GM23338 (cell line): ENCODE measurements at regions not wholly inside any gene's neighbourhood (a gene's known extent, or its start where the extent isn't known, plus 50 kb on each side); places are given as distances from the start of the nearest gene placed in this dataset.

Experiments
- ATAC-seq: fragments of 200-7000 bp; cut with Tn5 transposase; 3 replicates; pipeline ENCODE4 v1.9.1; 2020
- DNase-seq: peaks from one replicate; pipeline ENCODE4 v3.0.0-alpha.2; 2015; ENCODE audit warnings: low spot score
- H2AFZ ChIP-seq: fragments of 200-600 bp; sonication (generic); 2 replicates; pipeline ENCODE4 v1.8.0; 2016; ENCODE audit warnings: antibody characterized with exemption, mild to moderate bottlenecking, moderate library complexity
- H3F3A ChIP-seq: fragments of 200-600 bp; sonication (generic); replicated peaks from 2 replicates; pipeline ENCODE4 v1.8.0; 2017; ENCODE audit warnings: antibody characterized with exemption, mixed run types, low read depth
- H3K27ac ChIP-seq: fragments of 200-600 bp; sonication (generic); 2 replicates; pipeline ENCODE4 v1.6.1; 2016; ENCODE audit warnings: low read depth
- H3K27me3 ChIP-seq: fragments of 200-600 bp; sonication (generic); 2 replicates; pipeline ENCODE4 v1.8.0; 2016; ENCODE audit warnings: mild to moderate bottlenecking, mixed run types, moderate library complexity; ENCODE audit not compliant: insufficient read depth
- H3K36me3 ChIP-seq: fragments of 200-600 bp; sonication (generic); 2 replicates; pipeline ENCODE4 v1.8.0; 2016; ENCODE audit warnings: mild to moderate bottlenecking; ENCODE audit not compliant: insufficient read depth
- H3K4me1 ChIP-seq: fragments of 200-600 bp; sonication (generic); 2 replicates; pipeline ENCODE4 v1.8.0; 2016; ENCODE audit warnings: mild to moderate bottlenecking, moderate library complexity; ENCODE audit not compliant: insufficient read depth
- H3K4me2 ChIP-seq: fragments of 200-600 bp; sonication (generic); 2 replicates; pipeline ENCODE4 v1.7.1; 2017; ENCODE audit warnings: mixed run types
- H3K4me3 ChIP-seq: fragments of 200-600 bp; sonication (generic); 2 replicates; pipeline ENCODE4 v1.6.1; 2016; ENCODE audit warnings: mixed run types
- H3K79me2 ChIP-seq: fragments of 200-600 bp; sonication (generic); replicated peaks from 2 replicates; pipeline ENCODE4 v1.8.0; 2017; ENCODE audit warnings: mild to moderate bottlenecking; ENCODE audit not compliant: insufficient read depth
- H3K9me2 ChIP-seq: fragments of 200-600 bp; sonication (generic); 2 replicates; pipeline ENCODE4 v1.8.0; 2017; ENCODE audit not compliant: insufficient read depth
- H4K20me1 ChIP-seq: fragments of 200-600 bp; sonication (generic); replicated peaks from 2 replicates; pipeline ENCODE4 v1.8.0; 2017; ENCODE audit warnings: mild to moderate bottlenecking; ENCODE audit not compliant: insufficient read depth
- H3K27ac Mint-ChIP-seq: 2 replicates; pipeline ENCODE4 v1.8.0; 2020; ENCODE audit warnings: inconsistent platforms, mild to moderate bottlenecking, moderate library complexity, mixed read lengths
- H3K27me3 Mint-ChIP-seq: 3 replicates; pipeline ENCODE4 v1.8.0; 2022; ENCODE audit warnings: low read depth, mild to moderate bottlenecking, moderate library complexity, mixed read lengths, inconsistent platforms; ENCODE audit not compliant: insufficient read depth, poor library complexity
- H3K36me3 Mint-ChIP-seq: 3 replicates; pipeline ENCODE4 v1.8.0; 2021; ENCODE audit warnings: low read depth, mild to moderate bottlenecking, inconsistent platforms, moderate library complexity, mixed read lengths
- H3K4me1 Mint-ChIP-seq: 3 replicates; pipeline ENCODE4 v1.8.0; 2020; ENCODE audit warnings: mild to moderate bottlenecking, inconsistent platforms, mixed read lengths
- H3K4me3 Mint-ChIP-seq: 3 replicates; pipeline ENCODE4 v1.8.0; 2021; ENCODE audit warnings: moderate library complexity, mild to moderate bottlenecking, inconsistent platforms, mixed read lengths
- H3K9me3 Mint-ChIP-seq: 3 replicates; pipeline ENCODE4 v1.8.0; 2020; ENCODE audit warnings: moderate library complexity, mild to moderate bottlenecking, inconsistent platforms, mixed read lengths
- CREB1 ChIP-seq: fragments of 250-450 bp; sonication (Bioruptor Pico); IDR thresholded peaks from 2 replicates; pipeline ENCODE4 v1.5.0; 2020; ENCODE audit warnings: low read depth, mild to moderate bottlenecking, moderate library complexity
- CTCF ChIP-seq, 2 experiments: fragments of 200-600 bp in 1 of 2; sonication (generic) in 1 of 2; conservative IDR thresholded peaks; 2 replicates each; pipeline versions ENCODE4 v1.5.1 to v1.6.1; 2016 to 2017; ENCODE audit warnings: antibody characterized with exemption in 2 of 2, low read depth in 2 of 2, mild to moderate bottlenecking in 2 of 2, moderate library complexity in 1 of 2
- ETS1 ChIP-seq: IDR thresholded peaks from 2 replicates; pipeline ENCODE4 v1.6.1; 2016; ENCODE audit warnings: antibody characterized with exemption
- EZH2 ChIP-seq: fragments of 200-600 bp; sonication (generic); IDR thresholded peaks from one replicate; pipeline ENCODE4 v1.8.0; 2017; ENCODE audit warnings: antibody characterized with exemption, mild to moderate bottlenecking, low read depth; ENCODE audit not compliant: unreplicated experiment
- EZH2phosphoT487 ChIP-seq: fragments of 200-600 bp; sonication (generic); IDR thresholded peaks from one replicate; pipeline ENCODE4 v1.8.1; 2018; ENCODE audit warnings: antibody characterized with exemption; ENCODE audit not compliant: unreplicated experiment
- JUNB ChIP-seq: IDR thresholded peaks from one replicate; pipeline ENCODE4 v1.6.1; 2016; ENCODE audit warnings: antibody characterized with exemption; ENCODE audit not compliant: unreplicated experiment
- NANOG ChIP-seq: IDR thresholded peaks from 2 replicates; pipeline ENCODE4 v1.6.1; 2016; ENCODE audit warnings: antibody characterized with exemption, borderline replicate concordance
- POLR2AphosphoS5 ChIP-seq: IDR thresholded peaks from 2 replicates; pipeline ENCODE4 v1.6.1; 2016; ENCODE audit warnings: antibody characterized with exemption, low read depth
- REST ChIP-seq: IDR thresholded peaks from one replicate; pipeline ENCODE4 v1.6.1; 2018; ENCODE audit warnings: antibody characterized with exemption; ENCODE audit not compliant: unreplicated experiment
- STAT1 ChIP-seq: IDR thresholded peaks from one replicate; pipeline ENCODE4 v1.6.1; 2016; ENCODE audit warnings: antibody characterized with exemption; ENCODE audit not compliant: unreplicated experiment
- ZNF114 ChIP-seq: fragments of 250-450 bp; sonication (Bioruptor Pico); IDR thresholded peaks from 2 replicates; pipeline ENCODE4 v1.5.0; 2020; ENCODE audit warnings: mild to moderate bottlenecking, moderate library complexity
- ZNF331 ChIP-seq: fragments of 250-450 bp; sonication (Bioruptor Pico); IDR thresholded peaks from 2 replicates; pipeline ENCODE4 v1.5.0; 2020; ENCODE audit warnings: low read depth, mild to moderate bottlenecking, moderate library complexity
- ZNF462 ChIP-seq: fragments of 250-450 bp; sonication (Bioruptor Pico); IDR thresholded peaks from 2 replicates; pipeline ENCODE4 v1.5.0; 2020; ENCODE audit warnings: mild to moderate bottlenecking, moderate library complexity

GRCh38 chr6:23418095-23418494 lies 707.9 kb upstream of the NRSN1 start:
- Histone ChIP-seq H3K36me3 (no peaks in the 10 kb centered on the region), H3F3A (no peaks in the 10 kb centered on the region), H3K9me2 (0 out of 2 replicates have a peak, but pooled peaks cover 3% of the 10 kb centered on the region), H3K4me2 (no peak overlapping the region), H3K79me2 (no peaks in the 10 kb centered on the region), H4K20me1 (no peaks in the 10 kb centered on the region), H3K4me1 (no peaks in the 10 kb centered on the region), H3K4me3 (no peak overlapping the region), H2AFZ (no peak overlapping the region), H3K27me3 (no peaks in the 10 kb centered on the region), H3K27ac (no peak overlapping the region)
- H3K9me3 Mint-ChIP-seq: no peaks in the 10 kb centered on the region; the same call in 2 of the 3 replicates
- H3K4me1 Mint-ChIP-seq: peaks cover 3% of the 10 kb centered on the region; the same call in 2 of the 3 replicates
- no peak overlapping the region for H3K27ac Mint-ChIP-seq
- no peak overlapping the region for H3K4me3 Mint-ChIP-seq
- DNase-seq: no peak
- TF ChIP-seq EZH2phosphoT487: no peak
- TF ChIP-seq ZNF462 (CRISPR knock-in tag): no peak
- no peak for TF ChIP-seq ZNF331 (CRISPR knock-in tag)
- no peak for TF ChIP-seq CTCF (conservative IDR thresholded peaks at IDR 0.05; ENCODE audit: low read depth in 2 of 2)
- TF ChIP-seq NANOG: no peak
- no peak for TF ChIP-seq ZNF114
- no peak for TF ChIP-seq POLR2AphosphoS5
- no peak for TF ChIP-seq CREB1
- TF ChIP-seq ETS1: no peak
- TF ChIP-seq REST: no peak
- no peak for TF ChIP-seq EZH2
- no peak for TF ChIP-seq JUNB
- no peak for TF ChIP-seq STAT1
- no peaks in the 10 kb centered on the region; the same call in 2 of the 3 replicates for H3K36me3 Mint-ChIP-seq
- ATAC-seq: no peak
- H3K27me3 Mint-ChIP-seq: no peaks in the 10 kb centered on the region
